ENCODE measurements at regions not wholly inside any gene's neighbourhood (a gene's known extent, or its start where the extent isn't known, plus 50 kb on each side); places are given as distances from the start of the nearest gene placed in this dataset.

- no peaks in the 10 kb centered on the region for H3K36me3 ChIP-seq
- H3K9me3 ChIP-seq = no peaks in the 10 kb centered on the region
These were observed 336.9 kb upstream of the MSX2 start for GRCh38 chr5:174387448-174387847.

GRCh38 chr5:174392892-174393291, 331.5 kb upstream of the MSX2 start:
- peaks cover 0 to 13% of the 10 kb centered on the region in 2 donors for H3K27me3 ChIP-seq
- no peaks in the 10 kb centered on the region for H3K4me1 ChIP-seq
- TF ChIP-seq CTCF (IDR thresholded peaks at IDR 0.05) = no peak
- H3K36me3 ChIP-seq = no peaks in the 10 kb centered on the region
- intact Hi-C loops (cut with DNase I; ENCODE audit: low total_unique reads) = no loop called here
- H3K9me3 ChIP-seq = no peaks in the 10 kb centered on the region
- H3K27ac ChIP-seq = no peak overlapping the region
- H3K4me3 ChIP-seq = no peak overlapping the region
- no peak for DNase-seq

More at GRCh38 chr5:174387448-174387847, 336.9 kb upstream of the MSX2 start:
- Histone ChIP-seq H3K27ac (no peak overlapping the region), H3K4me1 (no peaks in the 10 kb centered on the region), H3K4me3 (no peak overlapping the region), H3K27me3 (peaks cover 0 to 28% of the 10 kb centered on the region in 2 donors)
- intact Hi-C loops (cut with DNase I; ENCODE audit: low total_unique reads) = no loop called here
- DNase-seq = no peak
- no peak for TF ChIP-seq CTCF (IDR thresholded peaks at IDR 0.05)

- no peak for DNase-seq
- Histone ChIP-seq H3K9me3 (no peaks in the 10 kb centered on the region), H3K4me1 (no peaks in the 10 kb centered on the region), H3K4me3 (no peak overlapping the region), H3K27ac (no peak overlapping the region), H3K36me3 (no peaks in the 10 kb centered on the region), H3K27me3 (peaks cover 0 to 17% of the 10 kb centered on the region in 2 donors)
- no peak for TF ChIP-seq CTCF (IDR thresholded peaks at IDR 0.05)
- intact Hi-C loops (cut with DNase I; ENCODE audit: low total_unique reads) = no loop called here
These were observed 327.8 kb upstream of the MSX2 start for GRCh38 chr5:174396541-174396940.

GRCh38 chr5:174397206-174397605, 327.2 kb upstream of the MSX2 start:
- DNase-seq = no peak
- peaks cover 0 to 17% of the 10 kb centered on the region in 2 donors for H3K27me3 ChIP-seq
- TF ChIP-seq CTCF (IDR thresholded peaks at IDR 0.05) = no peak
- intact Hi-C loops (cut with DNase I; ENCODE audit: low total_unique reads) = no loop called here
- H3K27ac ChIP-seq = no peak overlapping the region
- H3K36me3 ChIP-seq = no peaks in the 10 kb centered on the region
- no peaks in the 10 kb centered on the region for H3K4me1 ChIP-seq
- no peak overlapping the region for H3K4me3 ChIP-seq
- no peaks in the 10 kb centered on the region for H3K9me3 ChIP-seq

- Histone ChIP-seq H3K36me3 (no peaks in the 10 kb centered on the region), H3K27ac (no peak overlapping the region), H3K27me3 (peaks cover 0 to 17% of the 10 kb centered on the region in 2 donors), H3K4me3 (no peak overlapping the region), H3K4me1 (no peaks in the 10 kb centered on the region), H3K9me3 (no peaks in the 10 kb centered on the region)
- TF ChIP-seq CTCF (IDR thresholded peaks at IDR 0.05) = no peak
- intact Hi-C loops (cut with DNase I; ENCODE audit: low total_unique reads) = no loop called here
- DNase-seq = no peak
These were observed 326.2 kb upstream of the MSX2 start for GRCh38 chr5:174398171-174398570.

GRCh38 chr5:174399411-174399810, 325.0 kb upstream of the MSX2 start:
- H3K27ac ChIP-seq = no peak overlapping the region
- DNase-seq = no peak
- H3K4me3 ChIP-seq = no peak overlapping the region
- no peak for TF ChIP-seq CTCF (IDR thresholded peaks at IDR 0.05)
- peaks cover 0 to 11% of the 10 kb centered on the region in 2 donors for H3K27me3 ChIP-seq
- intact Hi-C loops (cut with DNase I; ENCODE audit: low total_unique reads) = no loop called here
- no peaks in the 10 kb centered on the region for H3K9me3 ChIP-seq
- H3K36me3 ChIP-seq = no peaks in the 10 kb centered on the region
- H3K4me1 ChIP-seq = no peaks in the 10 kb centered on the region
